Sigmoid colon (tissue), 6 donors: ENCODE measurements at regions not wholly inside any gene's neighbourhood (a gene's known extent, or its start where the extent isn't known, plus 50 kb on each side); places are given as distances from the start of the nearest gene placed in this dataset.

Experiments
- DNase-seq: peaks from one replicate; pipeline ENCODE4 v3.0.0-alpha.2; 2019
- H3K27ac ChIP-seq, 4 donors: fragments of 200-600 bp; sonication (generic); one replicate each; pipeline ENCODE4 v1.5.1; 2016 to 2019; ENCODE audit warnings: mild to moderate bottlenecking in 1 of 4
- H3K27me3 ChIP-seq, 3 donors: fragments of 200-600 bp; sonication (generic); one replicate each; pipeline ENCODE4 v1.5.1; 2019; ENCODE audit warnings: mild to moderate bottlenecking in 1 of 3
- H3K36me3 ChIP-seq, 4 donors: fragments of 200-600 bp; sonication (generic); one replicate each; pipeline ENCODE4 v1.5.1; 2016 to 2019
- H3K4me1 ChIP-seq, 4 donors: fragments of 200-600 bp; sonication (generic); one replicate each; pipeline ENCODE4 v1.5.1; 2017 to 2019
- H3K4me3 ChIP-seq, 4 donors: fragments of 200-600 bp; sonication (generic); one replicate each; pipeline ENCODE4 v1.5.1; 2017 to 2019; ENCODE audit warnings: mild to moderate bottlenecking in 2 of 4, moderate library complexity in 1 of 4
- H3K9me3 ChIP-seq, 4 donors: fragments of 200-600 bp in 3 of 4; sonication (generic) in 3 of 4; one replicate each; pipeline versions ENCODE4 v1.5.1 to v1.6.1; 2013 to 2019
- CTCF ChIP-seq, 4 experiments: fragments of 450-650 bp in 3 of 4; fragments of 200-600 bp in 1 of 4; IDR thresholded peaks; one replicate each; pipeline ENCODE4 v1.5.1; 2016 to 2019; ENCODE audit warnings: antibody characterized with exemption in 4 of 4, mild to moderate bottlenecking in 3 of 4, moderate library complexity in 2 of 4
- EP300 ChIP-seq, 4 donors: sonication (generic); formaldehyde crosslinking; IDR thresholded peaks; one replicate each; pipeline ENCODE4 v1.6.1; 2017; ENCODE audit warnings: antibody characterized with exemption in 4 of 4
- POLR2A ChIP-seq, 2 donors: fragments of 450-650 bp; IDR thresholded peaks; one replicate each; pipeline ENCODE4 v1.6.1; 2016; ENCODE audit warnings: antibody characterized with exemption in 2 of 2, mild to moderate bottlenecking in 2 of 2, moderate library complexity in 2 of 2
- POLR2AphosphoS5 ChIP-seq, 4 donors: sonication (generic); formaldehyde crosslinking; IDR thresholded peaks; one replicate each; pipeline ENCODE4 v1.6.1; 2017; ENCODE audit warnings: antibody characterized with exemption in 4 of 4
- WGBS, 2 donors: extraction: QIAGEN DNeasy Blood & Tissue Kit; methylation state at CpG; one replicate each; pipeline ENCODE4 v1.1.7; 2013; 5-methylcytosine and 5-hydroxymethylcytosine counted together
- intact Hi-C: fragments of 100-400 bp; cut with DNase I; formaldehyde crosslinking; loops from one replicate; pipeline ENCODE4 v1.15.1; 2023
- donor health status: healthy with polysubstance abuse.
- donor health status: healthy.

GRCh38 chr9:10744669-10745068, 131.9 kb upstream of the PTPRD start:
- DNase-seq = no peak
- Histone ChIP-seq H3K4me1 (no peaks in the 10 kb centered on the region), H3K9me3 (no peaks in the 10 kb centered on the region), H3K4me3 (no peak overlapping the region), H3K27ac (no peak overlapping the region), H3K27me3 (no peaks in the 10 kb centered on the region), H3K36me3 (no peaks in the 10 kb centered on the region)
- intact Hi-C loops = no loop called here
- TF ChIP-seq POLR2A (IDR thresholded peaks at IDR 0.05) (no peak), EP300 (IDR thresholded peaks at IDR 0.05) (no peak), CTCF (IDR thresholded peaks at IDR 0.05) (no peak), POLR2AphosphoS5 (IDR thresholded peaks at IDR 0.05) (no peak)
- WGBS, 2 donors = 68% methylated on average over 2 of the region's 2 CpGs

DNA sequence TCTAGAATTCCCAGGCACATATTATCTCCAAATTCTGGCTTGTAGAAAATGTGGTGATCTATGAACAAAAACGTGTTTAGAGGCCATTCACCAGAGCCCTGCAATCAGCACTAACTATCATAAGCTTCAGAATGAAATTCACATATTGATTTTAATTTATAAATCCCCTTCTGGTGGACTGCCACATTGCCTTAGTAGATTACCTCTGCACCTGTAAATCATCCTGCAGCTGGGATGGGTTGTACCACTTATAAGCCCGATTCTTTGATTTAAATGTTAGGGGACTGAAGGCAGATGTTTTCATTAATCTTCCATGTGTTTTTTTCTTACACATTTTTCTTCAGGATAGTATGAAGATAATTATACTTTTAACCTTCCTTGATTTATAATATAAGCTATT, 140.7 kb upstream of the PTPRD start:
- H3K27ac ChIP-seq = no peak overlapping the region
- TF ChIP-seq EP300 (IDR thresholded peaks at IDR 0.05) (no peak), POLR2AphosphoS5 (IDR thresholded peaks at IDR 0.05) (no peak), CTCF (IDR thresholded peaks at IDR 0.05) (no peak), POLR2A (IDR thresholded peaks at IDR 0.05) (no peak)
- H3K4me1 ChIP-seq = no peaks in the 10 kb centered on the region
- no peak overlapping the region for H3K4me3 ChIP-seq
- WGBS, 2 donors = 55 to 74% methylated on average over 2 of the region's 2 CpGs
- no peak for DNase-seq
- no peaks in the 10 kb centered on the region for H3K36me3 ChIP-seq
- H3K27me3 ChIP-seq = no peaks in the 10 kb centered on the region
- intact Hi-C loops = no loop called here
- H3K9me3 ChIP-seq = peaks cover 0 to 3% (median 0%) of the 10 kb centered on the region in 4 donors

- no peak for TF ChIP-seq POLR2AphosphoS5 (IDR thresholded peaks at IDR 0.05)
- TF ChIP-seq POLR2A (IDR thresholded peaks at IDR 0.05) = no peak
- no peak for TF ChIP-seq CTCF (IDR thresholded peaks at IDR 0.05)
- no peak for TF ChIP-seq EP300 (IDR thresholded peaks at IDR 0.05)
- Histone ChIP-seq H3K4me1 (no peaks in the 10 kb centered on the region), H3K27ac (no peak overlapping the region), H3K27me3 (no peaks in the 10 kb centered on the region), H3K9me3 (no peaks in the 10 kb centered on the region), H3K4me3 (no peak overlapping the region), H3K36me3 (no peaks in the 10 kb centered on the region)
- 86 to 88% methylated on average over 3 of the region's 3 CpGs for WGBS, 2 donors
- no peak for DNase-seq
- intact Hi-C loops = no loop called here
Observed at GRCh38 chr9:10764481-10764880, 151.7 kb upstream of the PTPRD start.

DNA sequence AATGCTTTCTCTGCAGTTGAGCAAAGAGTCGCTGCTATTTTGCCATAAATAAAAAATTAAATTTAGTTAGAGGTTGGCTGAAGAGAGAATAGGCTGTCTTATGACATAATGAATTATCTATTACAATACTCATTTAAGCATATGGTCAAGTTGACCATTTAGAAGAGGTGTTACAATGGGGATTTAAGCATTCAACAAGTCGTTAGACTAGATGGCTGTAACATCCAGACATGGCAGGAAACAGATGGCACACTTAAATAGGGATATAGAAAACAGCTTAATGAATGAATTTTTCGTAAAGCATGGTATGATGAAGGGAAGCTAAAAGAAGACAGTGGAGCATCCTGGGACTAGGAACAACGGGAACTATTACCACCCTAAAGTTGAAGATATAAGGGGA, 160.3 kb upstream of the PTPRD start:
- no peak for TF ChIP-seq CTCF (IDR thresholded peaks at IDR 0.05)
- no peak for TF ChIP-seq POLR2AphosphoS5 (IDR thresholded peaks at IDR 0.05)
- no peak for TF ChIP-seq EP300 (IDR thresholded peaks at IDR 0.05)
- Histone ChIP-seq H3K4me1 (no peaks in the 10 kb centered on the region), H3K27me3 (no peaks in the 10 kb centered on the region), H3K4me3 (no peak overlapping the region), H3K36me3 (no peaks in the 10 kb centered on the region), H3K9me3 (no peaks in the 10 kb centered on the region), H3K27ac (no peak overlapping the region)
- intact Hi-C loops = no loop called here
- no peak for DNase-seq
- 44 to 51% methylated on average over 4 of the region's 4 CpGs for WGBS, 2 donors

GRCh38 chr9:10774051-10774450, 161.2 kb upstream of the PTPRD start:
- no peaks in the 10 kb centered on the region for H3K9me3 ChIP-seq
- H3K36me3 ChIP-seq = no peaks in the 10 kb centered on the region
- WGBS, 2 donors = 50 to 60% methylated on average over 2 of the region's 2 CpGs
- no peaks in the 10 kb centered on the region for H3K4me1 ChIP-seq
- intact Hi-C loops = no loop called here
- H3K27me3 ChIP-seq = no peaks in the 10 kb centered on the region
- H3K27ac ChIP-seq = no peak overlapping the region
- no peak for DNase-seq
- no peak overlapping the region for H3K4me3 ChIP-seq
- TF ChIP-seq POLR2A (IDR thresholded peaks at IDR 0.05) = no peak
- no peak for TF ChIP-seq CTCF (IDR thresholded peaks at IDR 0.05)
- TF ChIP-seq POLR2AphosphoS5 (IDR thresholded peaks at IDR 0.05) = no peak
- TF ChIP-seq EP300 (IDR thresholded peaks at IDR 0.05) = no peak
